GM21723 (cell line): ENCODE measurements at regions not wholly inside any gene's neighbourhood (a gene's known extent, or its start where the extent isn't known, plus 50 kb on each side); places are given as distances from the start of the nearest gene placed in this dataset.
"Not testable (repeated sequence)": the region's sequence is repeated elsewhere in the genome, so short reads cannot be mapped to it uniquely, and the experiment has no call there.

Experiments used
- ATAC-seq: cut with Tn5 transposase; IDR thresholded peaks from one replicate; pipeline ENCODE4 v1.9.1; 2021; ENCODE audit warnings: mild to moderate bottlenecking, moderate library complexity; ENCODE audit not compliant: unreplicated experiment

GRCh38 chr6:165012183-165012582, 297.2 kb downstream of the C6orf118 start:
- no peak for ATAC-seq

- ATAC-seq, result no peak
These were observed 298.6 kb downstream of the C6orf118 start for GRCh38 chr6:165010556-165011535.

DNA sequence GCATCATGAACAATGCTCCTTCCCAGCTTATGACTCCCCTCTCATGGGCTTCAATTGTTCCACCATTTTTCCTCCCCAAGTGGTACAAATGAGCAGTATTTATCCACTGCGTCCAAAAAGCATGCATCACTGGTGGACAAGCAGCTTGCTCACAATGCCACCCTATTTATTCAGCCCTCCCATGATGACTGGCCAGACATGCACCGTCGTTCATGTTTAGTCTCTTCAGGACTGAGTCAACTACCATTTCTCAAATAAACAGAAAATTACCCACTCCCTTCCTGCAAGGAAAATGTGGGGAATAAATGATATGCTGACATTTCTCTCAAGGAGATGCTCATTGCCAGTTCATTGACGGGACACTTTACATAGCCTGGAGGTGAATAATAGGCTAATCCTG, 300.4 kb downstream of the C6orf118 start:
- ATAC-seq, result no peak

- ATAC-seq, result no peak
These were observed 306.5 kb downstream of the C6orf118 start for GRCh38 chr6:165002866-165003265.

GRCh38 chr6:165002358-165002757, 307.0 kb downstream of the C6orf118 start:
- ATAC-seq, result no peak

GRCh38 chr6:165001502-165002157, 307.8 kb downstream of the C6orf118 start:
- ATAC-seq, result no peak

GRCh38 chr6:164998297-164998696, 311.1 kb downstream of the C6orf118 start:
- no peak for ATAC-seq

DNA sequence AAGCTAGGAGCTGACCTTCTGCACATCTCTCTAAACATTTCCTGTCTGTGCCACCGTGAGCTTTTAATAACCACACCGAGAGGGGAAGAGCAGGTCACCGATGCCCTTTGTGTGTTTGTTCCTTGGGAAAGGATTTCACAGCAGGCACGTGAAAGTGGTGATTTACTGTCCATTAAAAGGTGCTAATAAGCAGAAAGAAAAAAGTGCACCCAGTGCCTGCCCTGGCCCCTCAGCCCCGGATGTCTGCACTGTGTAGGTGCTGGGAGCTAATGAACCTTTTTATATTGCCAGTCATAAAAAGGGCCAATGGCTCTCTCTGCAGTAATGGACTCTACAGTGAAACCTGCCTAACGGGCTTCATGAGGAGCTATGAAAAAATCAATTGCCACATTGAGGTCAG, 312.6 kb downstream of the C6orf118 start:
- ATAC-seq, result no peak

DNA sequence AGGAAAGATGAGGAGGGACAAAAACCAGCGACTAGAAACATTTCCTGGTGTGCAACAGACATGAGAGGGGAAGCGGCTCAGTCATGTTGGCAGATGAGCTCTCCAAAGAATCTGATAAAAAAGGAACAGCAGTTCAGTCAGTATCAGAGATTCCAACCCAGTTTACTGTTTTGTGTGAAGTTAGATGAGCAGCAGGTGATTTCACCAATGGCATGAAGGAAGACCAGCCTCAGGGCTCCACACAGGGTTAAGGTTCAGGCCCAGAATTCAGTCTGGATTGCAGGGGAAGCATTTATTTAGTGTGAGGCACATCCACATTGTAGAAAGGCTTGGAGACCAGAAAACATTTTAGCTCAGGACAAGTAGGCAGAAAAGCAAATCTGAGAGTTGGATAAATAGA, 317.8 kb downstream of the C6orf118 start:
- ATAC-seq, result no peak

- no peak for ATAC-seq
These were observed 318.5 kb downstream of the C6orf118 start for GRCh38 chr6:164990901-164991300.

GRCh38 chr6:164982389-164982788, 327.0 kb downstream of the C6orf118 start:
- no peak for ATAC-seq

DNA sequence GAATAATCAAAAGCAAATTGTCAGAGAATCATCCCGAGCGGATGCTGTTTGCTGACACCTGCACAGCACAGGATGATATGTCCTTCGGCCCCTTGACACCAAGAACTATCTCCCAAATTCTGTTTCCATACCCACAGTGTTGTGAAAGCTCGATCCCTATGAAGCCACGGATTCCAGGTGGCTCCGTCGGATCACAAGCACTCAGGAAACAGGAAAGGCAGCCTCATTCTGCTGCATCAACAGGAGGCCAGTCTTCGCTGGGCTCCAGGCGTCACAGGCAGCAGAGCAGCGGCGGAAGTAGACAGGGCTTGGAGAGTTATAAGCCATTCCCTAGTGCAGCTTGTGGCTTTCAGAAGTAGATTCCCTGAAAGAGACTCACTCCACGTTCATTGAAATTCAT, 342.3 kb downstream of the C6orf118 start:
- no peak for ATAC-seq

- ATAC-seq, result no peak
These were observed 346.6 kb downstream of the C6orf118 start for GRCh38 chr6:164962805-164963204.

- ATAC-seq, result no peak
These were observed 362.2 kb downstream of the C6orf118 start for GRCh38 chr6:164947164-164947563.

- no peak for ATAC-seq
These were observed 367.1 kb downstream of the C6orf118 start for GRCh38 chr6:164942271-164942670.

DNA sequence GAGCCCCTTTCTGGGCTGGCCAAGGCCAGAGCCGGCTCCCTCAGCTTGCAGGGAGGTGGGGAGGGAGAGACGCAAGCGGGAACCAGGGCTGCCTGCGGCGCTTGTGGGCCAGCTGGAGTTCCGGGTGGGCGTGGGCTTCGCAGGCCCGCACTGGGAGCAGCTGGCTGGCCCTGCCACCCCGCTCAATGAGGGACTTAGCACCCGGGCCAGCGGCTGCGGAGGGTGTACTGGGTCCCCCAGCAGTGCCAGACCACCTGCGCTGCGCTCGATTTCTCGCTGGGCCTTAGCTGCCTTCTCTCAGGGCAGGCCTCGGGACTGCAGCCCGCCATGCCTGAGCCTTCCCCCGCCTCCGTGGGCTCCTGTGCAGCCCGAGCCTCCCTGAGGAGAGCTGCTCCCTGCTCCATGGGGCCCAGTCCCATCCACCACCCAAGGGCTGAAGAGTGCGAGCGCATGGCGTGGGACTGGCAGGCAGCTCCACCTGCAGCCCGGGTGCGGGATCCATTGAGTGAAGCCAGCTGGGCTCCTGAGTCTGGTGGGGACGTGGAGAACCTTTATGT, 376.1 kb downstream of the C6orf118 start:
- not testable (repeated sequence) for ATAC-seq

DNA sequence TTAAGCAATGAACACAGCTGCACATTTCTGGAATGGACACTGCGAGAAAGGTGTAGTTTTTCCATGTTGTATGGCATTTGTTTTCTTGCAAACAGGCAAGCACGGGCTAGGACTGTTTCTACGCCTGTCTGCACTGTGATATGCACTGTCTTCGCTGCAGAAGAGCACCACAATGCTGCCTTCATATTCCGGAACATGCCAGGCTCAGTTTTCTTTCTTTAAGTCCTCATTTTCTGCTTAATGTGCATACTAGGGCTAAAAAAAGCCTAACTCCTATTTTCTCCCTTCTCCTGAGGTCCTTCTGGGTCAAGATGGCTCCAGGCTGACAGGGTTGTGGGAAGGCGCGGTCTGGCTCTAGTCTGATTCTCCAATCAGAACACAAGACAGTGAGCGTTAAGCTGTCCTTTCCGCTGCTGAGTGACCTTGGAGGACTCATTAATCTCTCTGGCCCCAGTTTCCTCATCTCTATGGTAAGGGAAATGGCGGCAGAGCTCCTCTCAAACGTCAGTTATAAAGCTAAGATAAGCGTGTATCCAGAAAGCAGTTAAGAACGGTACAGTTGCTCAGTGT, 379.9 kb downstream of the C6orf118 start:
- no peak for ATAC-seq

DNA sequence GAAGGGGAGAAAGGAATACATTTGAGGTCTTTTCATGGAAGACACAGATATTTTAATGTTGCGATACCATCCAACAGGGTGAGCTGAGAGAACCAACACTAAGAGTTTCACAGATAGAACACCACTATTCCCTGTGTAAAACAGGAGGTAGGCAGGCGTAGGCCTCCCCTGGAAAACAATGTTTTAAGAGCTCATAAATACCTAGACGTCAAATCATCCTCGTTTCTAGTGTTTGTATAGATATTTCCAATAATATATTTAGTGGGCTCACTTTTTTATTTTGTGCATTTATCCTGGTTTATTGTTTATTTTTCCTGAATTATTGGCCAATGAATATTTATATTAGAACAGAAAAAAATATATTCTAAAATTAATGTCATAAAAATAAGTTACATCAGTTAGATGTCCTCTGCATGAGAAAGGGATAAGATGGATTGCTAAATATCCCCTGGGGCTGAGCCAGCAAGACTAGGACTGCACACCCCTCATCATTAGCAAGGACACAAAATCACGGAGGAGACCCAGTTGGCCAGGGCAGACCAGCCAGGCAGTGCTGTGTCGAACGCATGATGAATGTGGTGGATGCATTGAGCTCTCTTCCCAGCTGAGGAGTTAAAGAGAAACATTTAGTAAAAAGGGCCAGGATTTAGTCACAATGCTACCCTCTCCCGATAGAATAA, 380.5 kb downstream of the C6orf118 start:
- no peak for ATAC-seq

- no peak for ATAC-seq
These were observed 381.2 kb downstream of the C6orf118 start for GRCh38 chr6:164928057-164928727.
